HEK293T (cell line): ENCODE measurements at regions not wholly inside any gene's neighbourhood (a gene's known extent, or its start where the extent isn't known, plus 50 kb on each side); places are given as distances from the start of the nearest gene placed in this dataset.

Source experiments
- ARNT ChIP-seq: fragments of 450-650 bp; IDR thresholded peaks from 2 replicates; pipeline ENCODE4 v1.6.1; 2017; ENCODE audit warnings: mild to moderate bottlenecking
- BHLHE40 ChIP-seq: fragments of 450-650 bp; IDR thresholded peaks from 2 replicates; pipeline ENCODE4 v1.6.1; 2016; ENCODE audit warnings: mild to moderate bottlenecking, moderate library complexity, borderline replicate concordance
- CTBP1 ChIP-seq: fragments of 450-650 bp; IDR thresholded peaks from 2 replicates; pipeline ENCODE4 v1.6.1; 2016; ENCODE audit warnings: borderline replicate concordance
- ELF4 ChIP-seq: fragments of 450-650 bp; IDR thresholded peaks from 2 replicates; pipeline ENCODE4 v1.6.1; 2017; ENCODE audit warnings: antibody characterized with exemption
- FOXA1 ChIP-seq: fragments of 450-650 bp; IDR thresholded peaks from 2 replicates; pipeline ENCODE4 v1.6.1; 2016; ENCODE audit warnings: mild to moderate bottlenecking
- FOXK2 ChIP-seq: fragments of 450-650 bp; IDR thresholded peaks from 2 replicates; pipeline ENCODE4 v1.6.1; 2016; ENCODE audit warnings: mild to moderate bottlenecking
- FOXM1 ChIP-seq: fragments of 450-650 bp; IDR thresholded peaks from 2 replicates; pipeline ENCODE4 v1.6.1; 2017; ENCODE audit warnings: mild to moderate bottlenecking, borderline replicate concordance
- HDGF ChIP-seq: fragments of 450-650 bp; IDR thresholded peaks from 2 replicates; pipeline ENCODE4 v1.6.1; 2017; ENCODE audit warnings: antibody characterized with exemption, borderline replicate concordance
- L3MBTL2 ChIP-seq: fragments of 450-650 bp; conservative IDR thresholded peaks from 2 replicates; pipeline ENCODE4 v1.6.1; 2016; ENCODE audit warnings: mild to moderate bottlenecking
- NFRKB ChIP-seq: fragments of 450-650 bp; IDR thresholded peaks from 2 replicates; pipeline ENCODE4 v1.6.1; 2016; ENCODE audit warnings: mild to moderate bottlenecking, moderate library complexity
- SP1 ChIP-seq: fragments of 450-650 bp; IDR thresholded peaks from 2 replicates; pipeline ENCODE4 v1.6.1; 2017
- SUZ12 ChIP-seq: fragments of 450-650 bp; IDR thresholded peaks from 2 replicates; pipeline ENCODE4 v1.6.1; 2016; ENCODE audit warnings: mild to moderate bottlenecking
- TARDBP ChIP-seq: fragments of 450-650 bp; IDR thresholded peaks from 2 replicates; pipeline ENCODE4 v1.6.1; 2016
- ZNF384 ChIP-seq: fragments of 450-650 bp; IDR thresholded peaks from 2 replicates; pipeline ENCODE4 v1.6.1; 2016

- no peak for TF ChIP-seq HDGF
- TF ChIP-seq L3MBTL2, result no peak
- no peak for TF ChIP-seq CTBP1
- no peak for TF ChIP-seq FOXM1
- no peak for TF ChIP-seq SUZ12
- TF ChIP-seq ZNF384, result no peak
- TF ChIP-seq BHLHE40, result no peak
- TF ChIP-seq ELF4, result no peak
- no peak for TF ChIP-seq ARNT
- TF ChIP-seq FOXK2, result no peak
- TF ChIP-seq FOXA1, result no peak
- TF ChIP-seq TARDBP, result no peak
- TF ChIP-seq SP1, result no peak
- TF ChIP-seq NFRKB, result no peak
These were observed 179.4 kb downstream of the ABHD5 start for GRCh38 chr3:43870120-43870519.
